CD4-positive, alpha-beta T cell treated with Interleukin-12 subunit alpha and Interleukin-12 subunit beta, for 1 hour (primary cell): ENCODE measurements at regions not wholly inside any gene's neighbourhood (a gene's known extent, or its start where the extent isn't known, plus 50 kb on each side); places are given as distances from the start of the nearest gene placed in this dataset.
"Not testable (repeated sequence)": the region's sequence is repeated elsewhere in the genome, so short reads cannot be mapped to it uniquely, and the experiment has no call there.

Experiments used
- DNase-seq: peaks from one replicate; pipeline ENCODE4 v3.0.0-alpha.2; 2020

- DNase-seq, result no peak
Observed at GRCh38 chr10:57950442-57950974, 317.2 kb downstream of the IPMK start.

GRCh38 chr10:57948796-57949195, 318.9 kb downstream of the IPMK start:
- DNase-seq, result no peak

- DNase-seq, result no peak
Observed at GRCh38 chr10:57946833-57947232, 320.9 kb downstream of the IPMK start.

GRCh38 chr10:57943701-57944100, 324.0 kb downstream of the IPMK start:
- no peak for DNase-seq

GRCh38 chr10:57925045-57925444, 342.6 kb downstream of the IPMK start:
- DNase-seq, result no peak

GRCh38 chr10:57921140-57921539, 346.6 kb downstream of the IPMK start:
- DNase-seq, result no peak

GRCh38 chr10:57919864-57920263, 347.8 kb downstream of the IPMK start:
- no peak for DNase-seq

GRCh38 chr10:57917019-57917418, 350.7 kb downstream of the IPMK start:
- no peak for DNase-seq

GRCh38 chr10:57905861-57906260, 361.8 kb downstream of the IPMK start:
- no peak for DNase-seq

GRCh38 chr10:57905010-57905409, 362.7 kb downstream of the IPMK start:
- DNase-seq, result no peak

GRCh38 chr10:57898231-57898630, 369.5 kb downstream of the IPMK start:
- no peak for DNase-seq

GRCh38 chr10:57897611-57898010, 370.1 kb downstream of the IPMK start:
- no peak for DNase-seq

- no peak for DNase-seq
Observed at GRCh38 chr10:57894361-57894760, 373.3 kb downstream of the IPMK start.

GRCh38 chr10:57891201-57892006, 376.3 kb downstream of the IPMK start:
- no peak for DNase-seq

- no peak for DNase-seq
Observed at GRCh38 chr10:57890691-57891090, 377.0 kb downstream of the IPMK start.

GRCh38 chr10:57885618-57885968, 382.1 kb downstream of the IPMK start:
- not testable (repeated sequence) for DNase-seq

GRCh38 chr10:57884965-57885617, 382.6 kb downstream of the IPMK start:
- no peak for DNase-seq

GRCh38 chr10:57884407-57884806, 383.3 kb downstream of the IPMK start:
- no peak for DNase-seq

GRCh38 chr10:57880446-57881227, 387.1 kb downstream of the IPMK start:
- DNase-seq, result no peak

GRCh38 chr10:57874810-57875209, 392.9 kb downstream of the IPMK start:
- DNase-seq, result no peak

GRCh38 chr10:57867241-57867640, 400.5 kb downstream of the IPMK start:
- no peak for DNase-seq

- no peak for DNase-seq
Observed at GRCh38 chr10:57864765-57865680, 402.7 kb downstream of the IPMK start.
